HepG2 (cell line): ENCODE measurements at regions not wholly inside any gene's neighbourhood (a gene's known extent, or its start where the extent isn't known, plus 50 kb on each side); places are given as distances from the start of the nearest gene placed in this dataset.

Experiments
- ATAC-seq: fragments of 200-7000 bp; cut with Tn5 transposase; 3 replicates; pipeline ENCODE4 v1.9.1; 2020; ENCODE audit warnings: mild to moderate bottlenecking, moderate library complexity
- BruUV-seq: library from RNA; stranded (reverse); fragments of 400-500 nt; replicated peaks from 2 replicates; lab custom pipeline; 2021; lab: Mats Ljungman, UMichigan
- CTCF ChIA-PET: fragments of 300-600 bp; formaldehyde crosslinking; extraction: SDS; loops from one replicate; lab custom pipeline; 2021; ENCODE audit warnings: low total read pairs, inconsistent platforms, low intra/inter-chr PET ratio; lab: Yijun Ruan, JAX
- POLR2A ChIA-PET: fragments of 350-600 bp; sonication (Branson Sonifier 250); formaldehyde crosslinking; loops from one replicate; lab custom pipeline; 2020; ENCODE audit warnings: antibody characterized with exemption, inconsistent platforms; lab: Yijun Ruan, JAX
- DNase-seq: peaks from one replicate; pipeline ENCODE4 v3.0.0-alpha.2; 2015; ENCODE audit warnings: low spot score
- FAIRE-seq: peaks from 3 replicates; lab custom pipeline; 2011; peaks lifted over from hg19 to GRCh38; lab: Jason Lieb, UNC
- H2AFZ ChIP-seq: one replicate; pipeline ENCODE4 v1.6.1; 2011; ENCODE audit warnings: low read length, inconsistent platforms
- H3K27ac ChIP-seq: fragments of 300-600 bp; 3 replicates; pipeline ENCODE4 v1.8.0; 2011; ENCODE audit warnings: mixed run types, mild to moderate bottlenecking, mixed read lengths, low read length, inconsistent platforms; ENCODE audit not compliant: insufficient read depth; ENCODE audit errors: extremely low read length
- H3K27me3 ChIP-seq, 2 experiments: fragments of 200-600 bp in 1 of 2; 2 replicates in 1 of 2; 3 replicates in 1 of 2; pipeline versions ENCODE4 v1.6.0 to v1.8.0; 2011; ENCODE audit warnings: low read length in 2 of 2, mild to moderate bottlenecking in 2 of 2, moderate library complexity in 2 of 2, inconsistent platforms in 1 of 2; ENCODE audit not compliant: insufficient read depth in 2 of 2, control insufficient read depth in 1 of 2
- H3K36me3 ChIP-seq, 2 experiments: fragments of 200-600 bp in 1 of 2; replicated peaks in 1 of 2; 2 replicates in 1 of 2; 3 replicates in 1 of 2; pipeline versions ENCODE4 v1.5.1 to v1.8.0; 2011; ENCODE audit warnings: low read length in 2 of 2, inconsistent platforms in 1 of 2; ENCODE audit not compliant: insufficient read depth in 2 of 2, control insufficient read depth in 1 of 2
- H3K4me1 ChIP-seq: 2 replicates; pipeline ENCODE4 v1.5.1; 2012; ENCODE audit warnings: low read length, inconsistent platforms; ENCODE audit not compliant: insufficient read depth
- H3K4me2 ChIP-seq: 2 replicates; pipeline ENCODE4 v1.6.0; 2011; ENCODE audit warnings: low read depth, low read length, inconsistent platforms
- H3K4me3 ChIP-seq, 3 experiments: fragments of 200-600 bp in 1 of 3; sonication (generic), shearing (Covaris generic) in 1 of 3; replicated peaks in 1 of 3; 2 replicates each; pipeline ENCODE4 v1.5.1; 2011 to 2016; ENCODE audit warnings: low read length in 3 of 3, inconsistent platforms in 2 of 3, low read depth in 2 of 3, mild to moderate bottlenecking in 2 of 3, control low read depth in 1 of 3, mixed read lengths in 1 of 3; ENCODE audit not compliant: insufficient read depth in 1 of 3
- H3K79me2 ChIP-seq: one replicate; pipeline ENCODE4 v1.6.1; 2011; ENCODE audit warnings: low read length, inconsistent platforms; ENCODE audit not compliant: insufficient read depth
- H3K9ac ChIP-seq: 2 replicates; pipeline ENCODE4 v1.6.0; 2011; ENCODE audit warnings: mild to moderate bottlenecking, low read depth, low read length, inconsistent platforms; ENCODE audit not compliant: insufficient read depth
- H3K9me3 ChIP-seq: 2 replicates; pipeline ENCODE4 v1.5.1; 2012; ENCODE audit warnings: mild to moderate bottlenecking, low read length
- H4K20me1 ChIP-seq: 2 replicates; pipeline ENCODE4 v1.6.0; 2011; ENCODE audit warnings: inconsistent platforms, mild to moderate bottlenecking, low read length, moderate library complexity; ENCODE audit not compliant: insufficient read depth
- ARNT ChIP-seq: fragments of 450-650 bp; IDR thresholded peaks from 2 replicates; pipeline ENCODE4 v1.6.1; 2017
- EEA1 ChIP-seq: sonication (generic); formaldehyde crosslinking; IDR thresholded peaks from 2 replicates; pipeline ENCODE4 v1.5.1; 2020; ENCODE audit warnings: mild to moderate bottlenecking, missing genetic modification reagents, borderline replicate concordance
- HNRNPH1 ChIP-seq: fragments of 200-400 bp; formaldehyde crosslinking; optimal IDR thresholded peaks from 2 replicates; pipeline ENCODE3; 2017; ENCODE audit warnings: mild to moderate bottlenecking, low read depth, low read length
- IKZF4 ChIP-seq: sonication (generic); formaldehyde crosslinking; IDR thresholded peaks from 2 replicates; pipeline ENCODE4 v1.5.1; 2020; ENCODE audit warnings: borderline replicate concordance, mild to moderate bottlenecking, low read depth, missing genetic modification reagents; ENCODE audit errors: not compliant biosample characterization
- MED8 ChIP-seq: sonication (generic); formaldehyde crosslinking; IDR thresholded peaks from 2 replicates; pipeline ENCODE4 v1.8.1; 2023; ENCODE audit warnings: mild to moderate bottlenecking, missing genetic modification reagents; ENCODE audit not compliant: insufficient replicate concordance
- NFATC3 ChIP-seq: sonication (generic); formaldehyde crosslinking; IDR thresholded peaks from 2 replicates; pipeline ENCODE4 v1.5.1; 2020; ENCODE audit warnings: mild to moderate bottlenecking, missing genetic modification reagents
- NFIB ChIP-seq: sonication (generic); formaldehyde crosslinking; IDR thresholded peaks from 2 replicates; pipeline ENCODE4 v1.9.0; 2021; ENCODE audit warnings: missing genetic modification reagents, mild to moderate bottlenecking, borderline replicate concordance
- SPEN ChIP-seq: sonication (generic); formaldehyde crosslinking; IDR thresholded peaks from 2 replicates; pipeline ENCODE4 v1.5.1; 2020; ENCODE audit warnings: low read depth, mild to moderate bottlenecking, missing genetic modification reagents
- TBX2 ChIP-seq: sonication (generic); formaldehyde crosslinking; IDR thresholded peaks from 2 replicates; pipeline ENCODE4 v1.5.0; 2020; ENCODE audit warnings: missing genetic modification reagents, mild to moderate bottlenecking, borderline replicate concordance
- ZBTB7A ChIP-seq: sonication (generic); formaldehyde crosslinking; IDR thresholded peaks from 2 replicates; pipeline ENCODE4 v1.8.0; 2022; ENCODE audit warnings: mild to moderate bottlenecking, missing genetic modification reagents
- ZMYM3 ChIP-seq: sonication (generic); formaldehyde crosslinking; IDR thresholded peaks from 2 replicates; pipeline ENCODE4 v1.5.1; 2020; ENCODE audit warnings: mild to moderate bottlenecking, missing genetic modification reagents
- ZNF280B ChIP-seq: sonication (generic); formaldehyde crosslinking; IDR thresholded peaks from 2 replicates; pipeline ENCODE4 v1.5.0; 2020; ENCODE audit warnings: missing genetic modification reagents, mild to moderate bottlenecking, borderline replicate concordance
- ZNF878 ChIP-seq: sonication (generic); formaldehyde crosslinking; IDR thresholded peaks from 2 replicates; pipeline ENCODE4 v1.8.1; 2023; ENCODE audit warnings: mild to moderate bottlenecking, missing genetic modification reagents, moderate library complexity
- ZSCAN30 ChIP-seq: sonication (generic); formaldehyde crosslinking; IDR thresholded peaks from 2 replicates; pipeline ENCODE4 v1.5.0; 2020; ENCODE audit warnings: mild to moderate bottlenecking, missing genetic modification reagents
- WGBS: methylation state at CpG from one replicate; pipeline ENCODE4 v1.1.6; 2017; ENCODE audit warnings: low lambda C conversion rate; 5-methylcytosine and 5-hydroxymethylcytosine counted together
- in situ Hi-C: cut with HindIII; loops from 2 replicates; pipeline ENCODE4 v1.10.0; 2017; ENCODE audit warnings: low pct_unique_long_range_greater_than_20kb; ENCODE audit not compliant: extremely low pct_ligation_motif_present
- intact Hi-C: fragments of 100-400 bp; cut with micrococcal nuclease; formaldehyde crosslinking; loops from one replicate; pipeline ENCODE4 v1.10.0; 2022; ENCODE audit not compliant: unreplicated experiment
- TF ChIP-seq, protein P1 (sequence below): sonication (generic); formaldehyde crosslinking; IDR thresholded peaks from 2 replicates; pipeline ENCODE4 v1.9.0; 2021; ENCODE audit warnings: missing genetic modification reagents, borderline replicate concordance

DNA sequence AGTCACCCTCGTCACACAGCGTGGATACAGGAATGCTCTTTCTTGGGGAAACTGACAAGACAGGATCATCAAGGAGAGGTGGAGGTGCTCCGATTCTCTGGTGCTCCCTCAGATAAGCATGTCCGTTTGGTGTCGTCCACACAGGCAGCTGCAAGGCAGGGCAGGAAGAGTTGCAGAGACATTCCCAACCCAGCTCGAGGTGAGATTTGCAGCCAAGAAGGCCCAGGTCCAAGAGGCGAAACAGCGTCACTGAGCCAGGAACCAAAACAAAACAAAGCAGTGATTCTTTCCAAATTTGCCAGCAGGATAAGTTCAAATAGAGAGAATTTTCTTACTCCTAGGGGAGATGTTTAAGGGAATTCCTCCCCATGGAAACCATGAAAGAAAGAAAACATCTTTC lies 386.5 kb upstream of the PFKP start (continued):
- TF ChIP-seq, protein P1, sequence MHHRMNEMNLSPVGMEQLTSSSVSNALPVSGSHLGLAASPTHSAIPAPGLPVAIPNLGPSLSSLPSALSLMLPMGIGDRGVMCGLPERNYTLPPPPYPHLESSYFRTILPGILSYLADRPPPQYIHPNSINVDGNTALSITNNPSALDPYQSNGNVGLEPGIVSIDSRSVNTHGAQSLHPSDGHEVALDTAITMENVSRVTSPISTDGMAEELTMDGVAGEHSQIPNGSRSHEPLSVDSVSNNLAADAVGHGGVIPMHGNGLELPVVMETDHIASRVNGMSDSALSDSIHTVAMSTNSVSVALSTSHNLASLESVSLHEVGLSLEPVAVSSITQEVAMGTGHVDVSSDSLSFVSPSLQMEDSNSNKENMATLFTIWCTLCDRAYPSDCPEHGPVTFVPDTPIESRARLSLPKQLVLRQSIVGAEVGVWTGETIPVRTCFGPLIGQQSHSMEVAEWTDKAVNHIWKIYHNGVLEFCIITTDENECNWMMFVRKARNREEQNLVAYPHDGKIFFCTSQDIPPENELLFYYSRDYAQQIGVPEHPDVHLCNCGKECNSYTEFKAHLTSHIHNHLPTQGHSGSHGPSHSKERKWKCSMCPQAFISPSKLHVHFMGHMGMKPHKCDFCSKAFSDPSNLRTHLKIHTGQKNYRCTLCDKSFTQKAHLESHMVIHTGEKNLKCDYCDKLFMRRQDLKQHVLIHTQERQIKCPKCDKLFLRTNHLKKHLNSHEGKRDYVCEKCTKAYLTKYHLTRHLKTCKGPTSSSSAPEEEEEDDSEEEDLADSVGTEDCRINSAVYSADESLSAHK: no peak
- no peak for TF ChIP-seq ZNF280B
- no peak for TF ChIP-seq HNRNPH1

DNA sequence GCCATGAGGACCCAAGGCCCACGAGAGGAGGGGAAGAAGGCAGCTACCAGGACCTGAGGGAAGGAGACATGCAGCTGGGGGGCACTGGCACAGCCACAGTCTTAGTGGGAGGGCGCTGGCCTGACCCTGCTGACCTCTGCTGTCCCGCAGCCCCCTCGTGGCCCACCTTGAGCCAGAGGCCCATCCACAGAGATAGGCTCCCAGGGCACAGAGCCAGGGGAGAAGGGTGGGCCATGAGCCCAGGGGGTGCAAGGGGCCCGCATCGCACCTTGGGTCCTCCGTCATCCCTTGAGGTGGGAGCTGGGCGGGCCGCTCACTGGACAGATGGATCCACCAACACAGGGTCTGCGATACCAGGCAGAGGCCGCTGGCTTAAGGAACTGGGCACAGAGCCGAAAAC lies 387.7 kb upstream of the PFKP start:
- Histone ChIP-seq H3K27ac (no peak overlapping the region), H3K9ac (no peak overlapping the region), H2AFZ (no peak overlapping the region), H3K4me3 (no peak overlapping the region), H3K36me3 (no peaks in the 10 kb centered on the region), H3K27me3 (peaks cover 0 to 6% of the 10 kb centered on the region in 2 experiments; a peak in 1 of 5 replicates), H3K9me3 (no peaks in the 10 kb centered on the region), H3K4me2 (no peak overlapping the region), H4K20me1 (no peaks in the 10 kb centered on the region), H3K79me2 (no peaks in the 10 kb centered on the region), H3K4me1 (no peaks in the 10 kb centered on the region)
- no TSS peak for BruUV-seq
- WGBS: 41% methylated on average over 7 of the region's 12 CpGs
- CTCF ChIA-PET: no interaction called here
- ATAC-seq (no peak), FAIRE-seq (no peak), DNase-seq (no peak)
- intact Hi-C loops (no loop called here), in situ Hi-C loops (no loop called here)
- POLR2A ChIA-PET: no interaction called here
- no peak for TF ChIP-seq ZSCAN30 (CRISPR knock-in tag)
- TF ChIP-seq ZBTB7A: no peak
- no peak for TF ChIP-seq NFATC3 (CRISPR knock-in tag)
- no peak for TF ChIP-seq ZMYM3 (CRISPR knock-in tag)
- no peak for TF ChIP-seq ZNF878
- TF ChIP-seq ARNT: no peak
- TF ChIP-seq MED8: no peak
- no peak for TF ChIP-seq TBX2 (CRISPR knock-in tag)
- TF ChIP-seq NFIB: no peak
- TF ChIP-seq IKZF4 (CRISPR knock-in tag): no peak
- TF ChIP-seq EEA1 (CRISPR knock-in tag): no peak
- TF ChIP-seq SPEN (CRISPR knock-in tag): no peak
